Ammon's horn (tissue), 1 donor: ENCODE measurements at regions not wholly inside any gene's neighbourhood (a gene's known extent, or its start where the extent isn't known, plus 50 kb on each side); places are given as distances from the start of the nearest gene placed in this dataset.

Experiments
- DNase-seq: peaks from one replicate; pipeline ENCODE4 v3.0.0-alpha.2; 2016; ENCODE audit warnings: low spot score

GRCh38 chr6:163985710-163986109, 571.2 kb downstream of the QKI start:
- no peak for DNase-seq

- no peak for DNase-seq
These were observed 570.5 kb downstream of the QKI start for GRCh38 chr6:163985040-163985439.

GRCh38 chr6:163984124-163984936, 569.8 kb downstream of the QKI start:
- DNase-seq, result peak; percentile 34

- peak; percentile 42 for DNase-seq
These were observed 569.2 kb downstream of the QKI start for GRCh38 chr6:163983679-163984078.

GRCh38 chr6:163974322-163974721, 559.8 kb downstream of the QKI start:
- DNase-seq, result no peak

- DNase-seq, result no peak
These were observed 557.6 kb downstream of the QKI start for GRCh38 chr6:163971841-163972838.

- DNase-seq, result no peak
These were observed 556.5 kb downstream of the QKI start for GRCh38 chr6:163970846-163971564.

GRCh38 chr6:163965426-163966348, 551.2 kb downstream of the QKI start:
- DNase-seq, result no peak

GRCh38 chr6:163964789-163965188, 550.3 kb downstream of the QKI start:
- DNase-seq, result no peak

- no peak for DNase-seq
These were observed 548.9 kb downstream of the QKI start for GRCh38 chr6:163963205-163964120.

GRCh38 chr6:163962627-163963117, 548.2 kb downstream of the QKI start:
- no peak for DNase-seq

- peak; percentile 45 for DNase-seq
These were observed 545.6 kb downstream of the QKI start for GRCh38 chr6:163960128-163960527.

GRCh38 chr6:163958646-163959045, 544.1 kb downstream of the QKI start:
- no peak for DNase-seq

GRCh38 chr6:163956571-163957407, 542.3 kb downstream of the QKI start:
- peak; percentile 87 for DNase-seq

- no peak for DNase-seq
These were observed 541.2 kb downstream of the QKI start for GRCh38 chr6:163955756-163956155.

- DNase-seq, result no peak
These were observed 540.6 kb downstream of the QKI start for GRCh38 chr6:163955096-163955495.

GRCh38 chr6:163954088-163954775, 539.7 kb downstream of the QKI start:
- no peak for DNase-seq

GRCh38 chr6:163952005-163952404, 537.5 kb downstream of the QKI start:
- DNase-seq, result no peak
